ENCODE measurements at regions not wholly inside any gene's neighbourhood (a gene's known extent, or its start where the extent isn't known, plus 50 kb on each side); places are given as distances from the start of the nearest gene placed in this dataset.
A peak's percentile ranks its signal among the peaks of the same experiment; 100 is the strongest.
"Not testable (repeated sequence)": the region's sequence is repeated elsewhere in the genome, so short reads cannot be mapped to it uniquely, and the experiment has no call there.

DNA sequence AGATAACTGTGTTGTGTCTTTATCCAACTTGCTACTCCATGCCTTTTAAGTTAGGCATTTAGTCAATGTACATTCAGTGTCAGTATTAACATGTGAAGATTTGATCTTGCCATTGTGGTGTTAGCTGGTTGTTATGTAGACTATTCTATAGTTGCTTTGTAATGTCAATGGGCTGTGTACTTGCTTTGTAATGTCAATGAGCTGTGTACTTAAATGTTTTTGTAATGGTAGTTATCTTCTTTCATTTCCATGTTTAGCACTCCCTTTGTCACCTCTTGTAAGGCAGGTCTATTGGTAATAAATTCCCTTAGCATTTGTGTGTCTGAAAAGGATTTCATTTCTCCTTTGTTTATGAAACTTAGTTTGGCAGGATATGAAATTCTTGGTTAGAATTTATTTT is 53.4 kb downstream of the MC4R start:
- DNase-seq (ENCODE audit: low read depth) = no peak

DNA sequence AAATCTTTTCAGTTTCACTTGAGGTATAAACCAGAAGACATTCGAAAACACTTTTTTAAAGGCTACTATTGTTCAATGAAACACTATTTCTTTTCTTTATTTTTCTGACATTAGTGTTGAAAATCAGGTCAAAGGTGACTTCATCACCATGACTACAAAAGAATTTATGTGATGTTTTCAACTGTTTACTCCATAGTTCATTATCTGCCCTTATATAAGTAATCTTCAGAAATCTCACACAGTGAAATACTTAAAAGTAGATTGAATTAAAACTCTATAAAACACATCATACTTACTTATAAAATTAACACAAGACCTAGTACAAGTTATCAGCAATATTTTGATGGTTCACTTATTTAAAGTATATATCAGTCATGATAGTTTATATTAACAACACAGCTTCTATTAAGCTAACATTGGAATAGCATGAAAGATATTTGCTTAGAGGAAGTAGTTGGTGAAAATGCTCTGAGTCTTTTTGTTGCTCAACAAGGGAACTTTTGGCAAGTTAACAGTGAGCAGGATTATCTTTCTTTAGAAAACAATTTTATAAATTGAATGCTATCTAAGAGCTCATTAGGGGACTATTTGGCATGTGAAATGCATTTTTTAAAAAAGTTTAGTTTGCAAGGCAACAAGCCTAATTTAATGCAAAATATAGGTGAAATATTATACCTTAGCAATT is 60.8 kb downstream of the MC4R start:
- DNase-seq (ENCODE audit: low read depth) = peak; percentile 1

DNA sequence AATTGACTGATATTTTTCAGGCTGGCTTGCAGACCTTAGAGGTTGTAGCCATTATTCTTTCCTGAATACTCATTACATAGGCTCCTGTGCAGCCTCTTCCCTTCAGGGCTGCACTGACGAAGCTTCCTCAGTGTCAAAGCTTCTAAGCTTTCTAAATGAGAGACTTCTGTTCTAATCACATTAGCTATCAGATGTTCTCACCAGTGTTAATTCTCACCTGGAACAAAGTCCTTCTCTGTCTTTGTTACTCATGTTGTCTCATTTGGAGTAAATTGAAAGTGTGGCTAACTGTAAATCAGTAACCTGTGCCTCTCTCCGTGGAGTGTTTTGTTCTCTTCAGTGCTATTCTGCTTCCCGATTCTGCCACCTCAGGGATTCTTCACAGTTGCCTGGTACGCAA is 76.9 kb downstream of the MC4R start:
- DNase-seq (ENCODE audit: low read depth) = peak; percentile 81

DNA sequence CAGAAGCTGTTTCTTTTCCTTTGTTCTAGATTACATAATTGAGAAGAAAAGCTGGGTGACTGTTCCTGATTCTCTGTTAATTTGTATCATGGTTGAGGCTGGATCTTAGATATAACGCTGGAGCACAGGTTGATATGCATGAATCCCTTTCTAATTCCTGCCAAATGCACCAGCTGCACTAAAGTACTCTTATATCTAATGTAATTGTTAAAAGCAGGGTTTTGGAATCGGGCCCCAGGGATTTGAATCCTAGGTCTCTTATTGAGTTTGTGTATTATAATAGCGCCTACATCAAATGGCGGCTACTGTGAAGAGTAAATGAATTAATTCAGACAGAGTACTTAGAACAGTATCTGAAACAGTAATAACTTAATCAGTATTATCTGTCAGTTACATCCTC is 80.4 kb downstream of the MC4R start:
- no peak for DNase-seq (ENCODE audit: low read depth)

DNA sequence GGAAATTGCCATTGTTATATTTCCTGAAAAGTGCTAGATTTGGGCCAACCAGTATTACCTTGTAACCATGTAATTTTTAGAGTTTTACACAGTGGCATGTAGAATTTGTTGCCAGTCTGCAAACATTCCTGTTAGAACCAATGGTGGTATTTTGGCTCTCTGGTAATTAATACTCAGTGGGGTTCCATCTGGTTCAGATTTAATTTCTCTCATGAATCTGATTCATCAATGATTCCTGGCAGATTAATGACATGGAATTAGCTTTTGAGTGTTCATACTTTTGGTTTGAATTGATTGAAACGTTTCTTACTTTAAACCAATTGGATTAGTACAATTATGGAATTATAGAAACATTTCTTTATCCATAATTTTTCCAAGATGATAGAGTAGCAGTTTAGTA is 93.2 kb downstream of the MC4R start:
- no peak for DNase-seq (ENCODE audit: low read depth)

DNA sequence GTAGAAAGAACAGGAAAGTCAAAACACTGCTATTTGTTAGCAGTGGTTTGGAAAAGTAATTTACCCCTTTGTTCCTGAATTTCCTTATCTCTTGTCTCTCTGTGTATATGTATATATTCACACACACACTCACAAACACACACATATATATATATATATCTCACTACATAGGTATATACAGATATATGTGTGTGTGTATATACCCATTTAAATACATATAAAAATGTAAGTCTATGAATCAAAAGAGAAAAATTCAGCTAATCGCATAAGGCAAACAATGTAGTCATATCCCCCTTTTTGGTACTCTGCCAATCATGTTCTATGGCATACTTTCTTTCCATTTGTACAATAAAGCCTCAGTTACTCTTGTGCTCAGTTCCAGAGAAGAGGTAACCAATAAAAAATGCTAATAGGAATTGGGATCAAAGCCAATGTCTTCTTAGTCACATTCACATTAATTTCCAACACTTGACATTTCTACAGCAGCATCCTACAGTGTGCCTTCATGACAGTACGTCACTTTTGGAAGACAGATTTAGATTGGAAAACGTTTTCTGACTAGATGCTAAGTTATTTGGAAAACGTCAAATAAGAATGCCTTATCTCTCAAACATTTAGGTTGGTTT is 94.6 kb downstream of the MC4R start:
- no peak for DNase-seq (ENCODE audit: low read depth)

DNA sequence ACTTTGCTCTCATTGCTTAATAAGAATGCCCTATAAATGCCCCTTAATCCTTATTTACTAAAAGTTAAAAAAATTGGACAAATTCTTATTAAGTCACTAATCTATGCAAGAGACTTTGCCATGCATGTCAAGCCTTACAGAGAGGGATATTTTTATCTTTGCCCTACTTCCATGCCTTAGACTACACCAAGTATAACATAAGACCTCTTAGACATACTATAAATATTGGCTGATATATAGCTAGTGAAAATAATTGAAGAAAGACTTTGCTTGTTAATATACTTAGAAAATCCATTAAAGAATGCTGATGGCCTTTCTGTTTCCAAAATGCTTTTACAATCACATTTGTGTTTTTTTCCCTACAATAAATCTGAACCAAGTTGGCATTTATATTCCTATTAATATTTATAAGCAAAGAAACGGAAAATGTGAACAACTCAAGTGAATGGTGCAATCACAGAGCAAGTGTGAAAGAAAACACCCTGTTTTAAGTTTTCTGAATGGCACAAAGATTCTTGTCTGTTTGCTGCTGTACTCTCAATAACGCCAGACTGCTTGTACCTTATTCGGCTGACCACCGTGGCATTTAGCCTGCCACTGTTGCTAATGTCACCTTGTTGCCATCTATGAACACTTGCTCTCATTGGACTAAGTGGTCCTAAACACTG is 105.0 kb downstream of the MC4R start:
- DNase-seq (ENCODE audit: low read depth) = no peak

DNA sequence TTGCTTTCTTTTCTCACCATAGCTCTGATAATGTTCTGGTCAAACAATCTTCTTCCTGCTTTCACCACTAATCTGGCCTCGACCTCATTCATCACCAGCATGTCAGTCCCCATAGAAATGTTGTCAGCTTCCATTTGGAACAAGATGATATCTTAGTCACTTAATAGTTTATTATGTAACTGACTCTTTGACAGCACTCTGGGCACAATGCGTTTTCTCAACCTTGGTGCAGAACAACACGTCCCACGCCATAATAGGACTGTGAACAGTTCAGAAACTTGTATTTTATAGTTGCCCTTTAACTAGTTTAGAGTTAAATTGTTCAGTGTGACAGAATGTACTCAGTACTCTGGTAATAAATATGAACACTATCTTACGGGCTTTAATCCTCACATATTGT is 106.0 kb downstream of the MC4R start:
- DNase-seq (ENCODE audit: low read depth) = peak; percentile 0

DNA sequence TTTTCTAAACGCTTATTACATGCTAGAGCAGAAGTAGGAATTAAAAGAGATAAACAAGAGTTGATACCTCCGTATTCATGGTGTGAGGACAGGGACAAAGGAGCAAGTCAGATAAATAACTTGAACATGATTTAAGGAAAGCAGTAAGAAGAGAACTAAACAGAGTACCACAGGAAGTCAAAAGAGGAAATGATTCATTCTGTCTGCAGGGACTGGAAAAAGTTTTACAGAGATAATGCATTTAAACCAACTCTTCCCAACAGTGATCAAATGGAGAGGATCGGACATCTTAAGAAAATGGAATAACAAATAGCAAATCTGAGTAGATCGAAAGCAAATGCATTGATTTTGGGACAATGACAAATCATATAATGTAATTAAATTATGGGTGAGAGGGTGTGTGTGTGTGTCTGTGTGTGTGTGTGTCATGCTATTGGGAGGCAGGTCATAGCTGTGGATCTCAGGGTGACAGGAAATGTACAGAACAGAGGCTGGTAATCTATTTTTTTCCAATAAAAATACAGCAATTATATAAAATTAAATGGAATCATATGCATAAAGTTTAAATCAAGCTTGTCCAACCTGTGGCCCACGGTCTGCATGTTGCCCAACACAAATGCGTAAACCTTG is 113.4 kb downstream of the MC4R start:
- peak; percentile 9 for DNase-seq (ENCODE audit: low read depth)

DNA sequence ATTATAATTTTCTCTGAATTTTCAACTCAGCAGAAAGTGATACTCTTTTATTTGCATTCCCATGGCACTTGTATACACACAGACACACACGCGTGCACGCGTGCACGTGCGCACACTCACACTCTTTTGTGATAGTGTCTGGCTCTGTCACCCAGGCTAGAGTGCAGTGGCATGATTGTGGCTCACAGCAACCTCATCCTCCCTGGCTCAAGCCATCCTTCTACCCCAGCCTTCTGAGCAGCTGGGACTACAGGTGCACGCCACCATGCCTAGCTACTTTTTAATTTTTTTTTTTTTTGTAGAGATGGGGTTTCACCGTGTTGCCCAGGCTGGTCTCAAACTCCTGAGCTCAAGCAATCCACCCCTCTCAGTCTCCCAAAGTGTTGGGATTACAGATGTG is 123.2 kb downstream of the MC4R start:
- no peak for DNase-seq (ENCODE audit: low read depth)

DNA sequence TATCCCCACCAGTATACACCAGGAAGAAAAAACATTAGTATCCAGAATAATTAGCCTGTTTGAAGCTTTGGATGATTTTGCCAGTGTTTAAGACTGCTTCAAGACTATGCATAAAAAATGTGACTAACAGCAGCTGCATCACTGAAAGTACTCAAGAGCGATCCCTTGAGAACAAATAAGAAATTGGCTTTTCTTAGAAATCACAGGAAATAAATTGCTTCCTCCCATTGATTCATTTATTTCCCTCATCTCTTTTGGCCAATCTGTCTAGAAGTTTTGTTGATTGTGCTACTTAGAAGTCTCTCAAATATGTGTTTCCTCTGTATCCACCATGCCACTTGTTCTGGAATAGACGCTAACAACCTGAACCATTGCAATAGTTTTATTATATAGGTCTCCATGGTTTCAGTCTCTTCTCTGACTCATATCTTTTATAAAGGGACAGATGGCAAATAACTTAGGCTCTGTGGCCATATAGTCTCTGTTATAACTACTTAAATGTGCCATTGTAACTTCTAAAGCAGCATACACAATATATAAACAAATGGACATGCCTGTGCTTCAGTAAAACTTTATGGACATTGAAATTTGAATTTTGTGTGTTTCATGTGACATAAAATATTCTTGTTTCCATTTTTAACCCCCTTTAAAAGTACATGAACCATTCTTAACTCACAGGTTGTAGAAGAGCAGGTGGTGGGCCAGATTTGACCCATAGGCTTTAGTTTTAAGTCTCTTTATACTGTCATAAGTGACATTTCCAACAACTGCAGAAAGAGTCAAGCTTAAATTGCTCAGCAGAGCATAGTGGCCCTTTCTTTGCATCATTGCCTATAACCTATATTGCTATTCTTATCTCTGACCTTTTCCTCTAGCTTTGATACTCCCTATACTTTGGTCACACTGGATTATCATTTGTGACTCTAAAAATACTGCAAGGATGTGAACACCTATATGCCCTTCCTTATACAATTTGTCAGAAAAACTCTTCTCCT is 123.9 kb downstream of the MC4R start:
- no peak for DNase-seq (ENCODE audit: low read depth)

DNA sequence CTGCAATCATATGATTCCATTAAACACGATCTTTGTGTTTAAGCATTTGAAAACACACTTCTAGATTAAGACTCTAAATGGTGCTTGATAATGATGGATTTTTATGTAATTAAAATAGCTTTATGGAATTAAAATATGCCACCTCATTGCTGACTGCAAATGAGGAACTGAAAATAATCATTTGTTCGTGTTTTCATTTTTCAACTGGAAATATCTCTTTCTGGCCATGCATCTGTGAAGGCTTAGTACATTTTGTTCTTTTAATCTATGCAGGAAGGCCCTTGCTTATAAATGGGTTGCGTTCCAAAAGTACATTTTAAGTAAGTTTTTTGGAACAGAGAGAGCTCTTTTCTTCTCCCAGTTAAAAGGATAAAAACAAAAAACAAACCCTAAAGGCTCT is 125.5 kb downstream of the MC4R start:
- no peak for DNase-seq (ENCODE audit: low read depth)

DNA sequence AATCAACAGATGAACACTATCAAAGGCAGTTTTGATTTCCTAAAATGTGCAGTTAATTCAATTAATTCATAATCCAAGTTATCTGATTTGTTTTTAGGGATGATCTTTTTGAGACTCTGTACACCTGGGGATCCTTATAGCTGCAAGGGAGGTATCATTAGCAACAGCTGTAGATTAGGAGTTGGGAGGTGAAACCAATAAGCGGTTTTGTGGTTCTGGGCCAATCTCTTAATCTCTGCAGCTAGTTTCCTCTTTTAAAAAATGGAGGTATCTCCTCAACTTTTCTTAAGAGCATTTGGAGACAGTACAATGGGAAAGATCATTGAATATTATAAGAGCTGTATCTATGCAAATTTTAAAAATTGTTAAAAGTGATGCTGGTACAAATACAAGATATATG is 126.0 kb downstream of the MC4R start:
- no peak for DNase-seq (ENCODE audit: low read depth)

DNA sequence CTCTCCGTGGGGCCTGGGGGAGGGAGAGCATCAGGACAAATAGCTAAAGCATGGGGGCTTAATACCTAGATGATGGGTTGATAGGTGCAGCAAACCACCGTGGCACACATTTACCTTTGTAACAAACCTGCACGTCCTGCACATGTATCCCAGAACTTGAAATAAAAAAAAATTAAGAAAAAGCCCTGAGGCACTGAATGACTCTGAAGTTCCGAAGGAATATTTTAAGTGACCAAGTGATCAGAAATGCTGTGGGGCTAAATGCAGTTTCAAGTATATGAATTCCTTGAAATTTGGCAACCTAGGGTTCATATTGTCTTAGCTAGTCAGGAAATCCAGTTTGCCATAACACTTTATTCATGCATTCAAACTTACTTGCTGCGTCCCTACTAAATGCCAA is 127.5 kb downstream of the MC4R start:
- DNase-seq (ENCODE audit: low read depth) = no peak

DNA sequence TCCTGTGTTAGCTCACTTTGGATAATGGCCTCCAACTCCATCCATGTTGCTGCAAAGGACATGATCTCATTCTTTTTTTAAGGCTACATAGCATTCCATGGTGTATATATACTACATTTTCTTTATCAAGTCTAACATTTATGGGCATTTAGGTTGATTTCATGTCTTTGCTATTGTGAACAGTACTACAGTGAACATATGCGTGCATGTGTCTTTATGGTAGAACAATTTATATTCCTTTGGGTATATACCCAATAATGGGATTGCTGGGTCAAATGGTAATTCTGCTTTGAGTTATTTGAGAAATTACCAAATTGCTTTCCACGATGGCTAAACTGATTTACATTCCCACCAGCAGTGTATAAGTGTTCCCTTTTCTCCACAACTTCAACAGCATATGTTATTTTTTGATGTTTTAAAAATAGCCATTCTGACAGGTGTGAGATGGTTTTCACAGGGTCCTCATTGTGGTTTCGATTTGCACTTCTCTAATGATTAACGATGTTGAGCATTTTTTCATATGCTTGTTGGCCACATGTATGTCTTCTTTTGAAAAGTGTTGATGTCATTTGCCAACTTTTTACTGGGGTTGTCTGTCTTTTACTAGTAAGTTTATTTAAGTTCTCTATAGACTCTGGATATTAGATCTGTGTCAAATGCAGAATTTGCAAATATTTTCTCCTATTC is 133.4 kb downstream of the MC4R start:
- DNase-seq (ENCODE audit: low read depth) = not testable (repeated sequence)

DNA sequence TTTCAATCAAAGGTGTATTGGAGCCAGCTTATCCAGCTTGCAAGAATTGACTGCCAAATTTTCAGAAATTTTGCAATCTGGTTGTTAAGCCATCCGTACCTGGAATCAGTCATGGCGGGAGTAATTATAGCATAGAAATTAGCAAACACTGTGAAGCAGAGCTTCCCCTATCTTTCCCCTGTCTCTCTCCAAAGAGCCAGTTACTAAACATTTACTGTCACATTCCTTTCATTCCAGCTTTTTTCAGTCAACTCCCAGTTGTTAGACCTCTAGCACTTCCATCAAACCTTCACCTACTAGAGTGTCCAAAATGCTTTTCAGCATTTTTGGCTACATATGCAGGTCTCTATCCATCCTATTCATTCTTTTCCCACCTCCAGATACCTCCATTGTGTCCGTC is 137.4 kb downstream of the MC4R start:
- DNase-seq (ENCODE audit: low read depth) = no peak

DNA sequence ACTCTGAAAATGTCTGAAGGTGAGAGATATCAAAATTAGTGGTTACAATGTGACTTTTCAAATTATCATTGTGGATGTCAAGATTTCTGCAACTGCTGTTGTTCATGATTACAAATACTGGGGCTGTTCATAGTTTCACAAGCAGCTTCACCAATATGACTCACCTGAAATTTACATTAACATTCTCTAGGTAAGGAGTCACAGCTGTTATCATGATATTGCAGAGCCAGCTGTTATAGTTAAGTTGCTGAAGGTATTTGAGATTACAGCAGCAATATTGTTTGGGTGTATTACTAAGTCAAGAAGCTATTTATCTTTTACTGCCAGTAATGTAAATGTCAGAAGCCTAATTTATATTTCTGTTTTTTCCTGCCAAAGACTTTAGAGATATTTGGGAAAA is 140.0 kb downstream of the MC4R start:
- DNase-seq (ENCODE audit: low read depth) = peak; percentile 88

DNA sequence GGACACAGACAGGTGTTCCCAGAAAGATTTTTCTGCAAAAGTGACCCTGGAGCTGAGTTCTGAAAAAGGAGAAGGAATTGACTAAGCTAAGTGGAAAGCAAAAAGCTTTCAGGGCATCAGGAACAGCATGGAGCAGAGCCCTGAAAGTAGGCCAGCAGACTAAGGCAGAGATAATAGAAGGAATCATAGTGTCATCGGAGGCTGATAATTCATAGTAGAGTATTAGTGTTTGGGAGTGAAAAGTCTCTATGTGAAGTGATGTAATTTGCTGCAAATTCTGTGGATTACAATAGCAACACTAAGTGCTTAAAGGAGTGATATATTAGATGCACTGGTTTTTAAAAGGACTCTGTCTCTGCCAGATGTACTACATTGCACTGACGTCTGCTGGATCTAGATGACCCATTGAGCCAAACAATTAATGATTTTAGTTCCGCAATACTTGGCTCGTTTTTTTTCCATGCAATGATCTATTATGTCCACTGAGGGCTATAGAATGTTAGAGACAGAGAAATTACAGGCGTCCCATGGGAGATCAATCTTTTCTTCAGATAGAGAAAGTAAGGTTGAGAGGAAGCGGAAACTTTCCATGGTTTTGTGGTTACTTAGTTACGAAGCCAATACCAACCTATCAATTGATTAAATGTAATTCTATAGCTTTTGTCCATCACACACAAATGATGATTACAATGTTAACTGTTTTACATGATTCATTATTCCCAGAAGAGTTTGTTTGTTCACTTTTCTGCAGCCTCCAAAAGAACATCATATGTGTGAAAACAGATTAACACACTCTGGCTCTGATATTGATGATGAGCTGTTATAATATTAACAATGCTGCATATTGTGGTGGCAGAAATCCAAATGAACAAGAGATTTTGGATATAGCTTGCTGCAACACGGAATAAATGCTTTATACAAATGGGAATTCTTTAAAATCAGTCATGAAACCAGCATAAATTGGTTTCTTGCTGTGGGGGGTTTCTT is 143.7 kb downstream of the MC4R start:
- DNase-seq (ENCODE audit: low read depth) = no peak

DNA sequence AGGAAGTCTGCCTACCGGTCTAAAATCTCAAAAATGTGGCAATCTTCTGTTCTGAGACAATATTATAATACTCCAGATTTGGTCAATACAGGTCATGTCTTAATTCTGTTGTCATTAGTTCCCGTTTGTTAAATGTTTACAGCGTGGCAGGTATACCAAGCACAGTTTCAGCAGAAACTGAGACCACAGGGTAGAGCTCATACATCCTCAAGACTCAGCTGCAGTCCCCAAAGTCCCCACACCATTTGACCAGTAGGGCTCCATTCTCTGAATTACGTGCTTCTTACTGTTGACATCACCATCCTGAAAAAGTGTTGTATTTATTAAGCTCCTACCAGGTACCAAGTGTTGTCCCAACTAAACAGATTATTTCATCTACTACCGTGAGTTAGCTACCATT is 157.1 kb downstream of the MC4R start:
- no peak for DNase-seq (ENCODE audit: low read depth)

DNA sequence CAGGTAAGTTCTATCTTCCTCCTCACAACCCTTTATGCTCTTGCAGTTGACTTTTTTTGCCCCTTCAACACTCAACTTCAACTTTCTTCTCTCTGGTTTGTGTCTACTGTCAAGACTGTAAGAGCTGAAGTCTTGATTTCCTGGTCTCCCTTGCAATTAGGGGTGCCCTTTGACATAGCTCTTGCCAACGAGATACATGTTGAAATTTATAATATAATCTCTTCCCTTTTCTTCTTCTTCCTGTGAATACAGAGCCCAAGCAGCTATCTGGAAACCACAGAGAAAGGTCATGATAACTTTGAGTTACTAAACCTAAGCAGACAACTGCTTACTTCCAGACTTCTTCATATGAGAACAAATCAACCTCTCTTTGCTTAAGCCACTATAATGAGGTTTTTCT is 163.5 kb downstream of the MC4R start:
- no peak for DNase-seq (ENCODE audit: low read depth)
